Tibial artery (tissue), 4 donors: ENCODE measurements at regions not wholly inside any gene's neighbourhood (a gene's known extent, or its start where the extent isn't known, plus 50 kb on each side); places are given as distances from the start of the nearest gene placed in this dataset.

Experiments
- DNase-seq, 2 donors: peaks; one replicate each; pipeline ENCODE4 v3.0.0-alpha.2; 2019
- H3K27ac ChIP-seq, 2 donors: fragments of 200-600 bp; sonication (generic) in 1 of 2; 1 replicate in 1 of 2; 2 replicates in 1 of 2; pipeline ENCODE4 v1.5.1; 2018 to 2019; ENCODE audit warnings: mild to moderate bottlenecking in 1 of 2
- H3K27me3 ChIP-seq, 2 donors: fragments of 200-600 bp; sonication (generic) in 1 of 2; one replicate each; pipeline versions ENCODE4 v1.5.1 to v1.6.0; 2016 to 2019
- H3K36me3 ChIP-seq, 3 donors: fragments of 200-600 bp; sonication (generic) in 2 of 3; one replicate each; pipeline ENCODE4 v1.5.1; 2016 to 2019; ENCODE audit warnings: mild to moderate bottlenecking in 2 of 3
- H3K4me1 ChIP-seq, 4 donors: fragments of 200-600 bp; sonication (generic) in 2 of 4; 1 replicate in 3 of 4; 2 replicates in 1 of 4; pipeline ENCODE4 v1.5.1; 2016 to 2019
- H3K4me3 ChIP-seq, 2 donors: fragments of 200-600 bp; sonication (generic) in 1 of 2; 1 replicate in 1 of 2; 2 replicates in 1 of 2; pipeline ENCODE4 v1.5.1; 2018 to 2019; ENCODE audit warnings: mild to moderate bottlenecking in 2 of 2
- H3K9me3 ChIP-seq, 3 donors: fragments of 200-600 bp; sonication (generic) in 1 of 3; one replicate each; pipeline ENCODE4 v1.5.1; 2016 to 2019
- CTCF ChIP-seq, 2 experiments: fragments of 200-600 bp in 1 of 2; fragments of 450-650 bp in 1 of 2; IDR thresholded peaks; one replicate each; pipeline ENCODE4 v1.5.1; 2017 to 2019; ENCODE audit warnings: antibody characterized with exemption in 2 of 2, mild to moderate bottlenecking in 1 of 2, moderate library complexity in 1 of 2
- intact Hi-C: fragments of 100-400 bp; cut with DNase I; formaldehyde crosslinking; loops from one replicate; pipeline ENCODE4 v1.15.0; 2023; ENCODE audit warnings: low total_unique reads

- no peak overlapping the region for H3K27ac ChIP-seq
- TF ChIP-seq CTCF (IDR thresholded peaks at IDR 0.05), result no peak
- H3K4me1 ChIP-seq, result peaks cover 0 to 31% (median 18%) of the 10 kb centered on the region in 4 donors
Observed at GRCh38 chr10:78863140-78863905, 205.4 kb upstream of the ZMIZ1 start.

GRCh38 chr10:78863906-78864239 lies 204.9 kb upstream of the ZMIZ1 start:
- Histone ChIP-seq H3K4me1 (peaks cover 0 to 32% (median 22%) of the 10 kb centered on the region in 4 donors), H3K36me3 (no peaks in the 10 kb centered on the region), H3K9me3 (no peaks in the 10 kb centered on the region), H3K4me3 (no peak overlapping the region), H3K27me3 (no peaks in the 10 kb centered on the region), H3K27ac (no peak overlapping the region)
- TF ChIP-seq CTCF (IDR thresholded peaks at IDR 0.05), result no peak
- DNase-seq, result no peak
- intact Hi-C loops, result no loop called here

More at GRCh38 chr10:78863140-78863905, 205.4 kb upstream of the ZMIZ1 start:
- Histone ChIP-seq H3K36me3 (no peaks in the 10 kb centered on the region), H3K9me3 (no peaks in the 10 kb centered on the region), H3K27me3 (no peaks in the 10 kb centered on the region), H3K4me3 (no peak overlapping the region)
- DNase-seq, result no peak
- intact Hi-C loops, result no loop called here

GRCh38 chr10:78864761-78865537 lies 203.8 kb upstream of the ZMIZ1 start:
- Histone ChIP-seq H3K27me3 (no peaks in the 10 kb centered on the region), H3K36me3 (no peaks in the 10 kb centered on the region), H3K27ac (no peak overlapping the region), H3K9me3 (no peaks in the 10 kb centered on the region), H3K4me3 (no peak overlapping the region), H3K4me1 (peaks cover 0 to 23% (median 19%) of the 10 kb centered on the region in 4 donors)
- no peak for DNase-seq
- intact Hi-C loops, result no loop called here
- TF ChIP-seq CTCF (IDR thresholded peaks at IDR 0.05), result no peak

- intact Hi-C loops, result no loop called here
- Histone ChIP-seq H3K4me3 (no peak overlapping the region), H3K4me1 (peaks cover 0 to 23% (median 19%) of the 10 kb centered on the region in 4 donors), H3K27ac (no peak overlapping the region), H3K27me3 (no peaks in the 10 kb centered on the region), H3K36me3 (no peaks in the 10 kb centered on the region), H3K9me3 (no peaks in the 10 kb centered on the region)
- no peak for DNase-seq
- no peak for TF ChIP-seq CTCF (IDR thresholded peaks at IDR 0.05)
Observed at GRCh38 chr10:78865538-78865875, 203.3 kb upstream of the ZMIZ1 start.

GRCh38 chr10:78865931-78866717 lies 202.6 kb upstream of the ZMIZ1 start:
- no peak for DNase-seq
- Histone ChIP-seq H3K9me3 (no peaks in the 10 kb centered on the region), H3K4me3 (no peak overlapping the region), H3K36me3 (no peaks in the 10 kb centered on the region), H3K4me1 (peaks cover 0 to 23% (median 19%) of the 10 kb centered on the region in 4 donors), H3K27me3 (no peaks in the 10 kb centered on the region), H3K27ac (no peak overlapping the region)
- intact Hi-C loops, result no loop called here
- TF ChIP-seq CTCF (IDR thresholded peaks at IDR 0.05), result no peak
